GM19467 (cell line): ENCODE measurements at regions not wholly inside any gene's neighbourhood (a gene's known extent, or its start where the extent isn't known, plus 50 kb on each side); places are given as distances from the start of the nearest gene placed in this dataset.
A peak's percentile ranks its signal among the peaks of the same experiment; 100 is the strongest.

Experiments
- ATAC-seq: cut with Tn5 transposase; IDR thresholded peaks from one replicate; pipeline ENCODE4 v1.9.1; 2021; ENCODE audit warnings: mild to moderate bottlenecking, moderate library complexity; ENCODE audit not compliant: unreplicated experiment

- no peak for ATAC-seq
These were observed 461.6 kb downstream of the RASEF start for GRCh38 chr9:82601293-82601771.

- no peak for ATAC-seq
These were observed 457.8 kb downstream of the RASEF start for GRCh38 chr9:82604947-82605656.

- ATAC-seq, result no peak
These were observed 457.3 kb downstream of the RASEF start for GRCh38 chr9:82605657-82606031.

GRCh38 chr9:82606071-82606470, 456.9 kb downstream of the RASEF start:
- no peak for ATAC-seq

GRCh38 chr9:82606492-82607382, 456.2 kb downstream of the RASEF start:
- peak; percentile 64 for ATAC-seq

- ATAC-seq, result no peak
These were observed 454.5 kb downstream of the RASEF start for GRCh38 chr9:82608487-82608886.

GRCh38 chr9:82612942-82613341, 450.0 kb downstream of the RASEF start:
- ATAC-seq, result no peak

GRCh38 chr9:82613498-82613897, 449.4 kb downstream of the RASEF start:
- ATAC-seq, result no peak

- ATAC-seq, result no peak
These were observed 446.4 kb downstream of the RASEF start for GRCh38 chr9:82616545-82616944.

GRCh38 chr9:82621447-82621846, 441.5 kb downstream of the RASEF start:
- ATAC-seq, result no peak

- no peak for ATAC-seq
These were observed 425.6 kb downstream of the RASEF start for GRCh38 chr9:82637368-82637767.

GRCh38 chr9:82645600-82645999, 417.3 kb downstream of the RASEF start:
- ATAC-seq, result no peak

- no peak for ATAC-seq
These were observed 412.6 kb downstream of the RASEF start for GRCh38 chr9:82650368-82650767.

- ATAC-seq, result no peak
These were observed 411.5 kb downstream of the RASEF start for GRCh38 chr9:82651474-82651873.

- ATAC-seq, result no peak
These were observed 397.6 kb downstream of the RASEF start for GRCh38 chr9:82665324-82665723.

GRCh38 chr9:82668689-82669199, 394.2 kb downstream of the RASEF start:
- ATAC-seq, result no peak

- ATAC-seq, result no peak
These were observed 392.9 kb downstream of the RASEF start for GRCh38 chr9:82670000-82670399.

GRCh38 chr9:82670726-82671125, 392.2 kb downstream of the RASEF start:
- ATAC-seq, result no peak

GRCh38 chr9:82673201-82673600, 389.7 kb downstream of the RASEF start:
- ATAC-seq, result no peak

- ATAC-seq, result no peak
These were observed 389.0 kb downstream of the RASEF start for GRCh38 chr9:82673919-82674318.

- ATAC-seq, result no peak
These were observed 387.8 kb downstream of the RASEF start for GRCh38 chr9:82675102-82675501.

- ATAC-seq, result no peak
These were observed 387.3 kb downstream of the RASEF start for GRCh38 chr9:82675605-82676004.
